ENCODE measurements at regions not wholly inside any gene's neighbourhood (a gene's known extent, or its start where the extent isn't known, plus 50 kb on each side); places are given as distances from the start of the nearest gene placed in this dataset.

DNA sequence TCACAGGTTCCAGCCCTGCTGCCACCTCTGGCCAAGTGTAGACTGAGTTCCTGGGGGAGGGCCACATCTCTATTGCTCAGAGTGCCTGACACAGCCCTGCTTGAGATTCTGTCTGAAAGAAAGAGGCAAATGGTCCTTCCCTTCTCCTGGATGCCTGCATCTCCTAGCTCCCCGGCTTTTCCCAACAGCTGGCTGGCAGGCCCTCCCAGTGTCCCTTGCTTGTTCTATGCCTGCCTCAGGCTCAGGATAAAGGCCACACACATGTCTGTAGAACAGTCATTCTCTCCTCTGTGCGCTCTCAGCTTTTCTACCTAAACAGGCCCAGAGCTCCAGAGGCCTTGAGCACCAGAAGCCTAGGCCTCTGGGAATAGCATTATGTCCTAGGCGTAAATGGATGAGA lies 343.4 kb upstream of the USP24 start:
- DNase-seq (ENCODE audit: low spot score) (no peak), ATAC-seq (no peak)
- Mint-ChIP-seq H3K27ac (no peak overlapping the region), H3K9me3 (peaks cover 4% of the 10 kb centered on the region), H3K4me3 (no peak overlapping the region), H3K36me3 (no peaks in the 10 kb centered on the region; the same call in 1 of the 2 replicates), H3K4me1 (peaks cover 12% of the 10 kb centered on the region), H3K27me3 (ENCODE audit: low read depth) (no peaks in the 10 kb centered on the region)
- ChIA-PET CTCF (no interaction called here), POLR2A (no interaction called here)
- TF ChIP-seq, protein P1, sequence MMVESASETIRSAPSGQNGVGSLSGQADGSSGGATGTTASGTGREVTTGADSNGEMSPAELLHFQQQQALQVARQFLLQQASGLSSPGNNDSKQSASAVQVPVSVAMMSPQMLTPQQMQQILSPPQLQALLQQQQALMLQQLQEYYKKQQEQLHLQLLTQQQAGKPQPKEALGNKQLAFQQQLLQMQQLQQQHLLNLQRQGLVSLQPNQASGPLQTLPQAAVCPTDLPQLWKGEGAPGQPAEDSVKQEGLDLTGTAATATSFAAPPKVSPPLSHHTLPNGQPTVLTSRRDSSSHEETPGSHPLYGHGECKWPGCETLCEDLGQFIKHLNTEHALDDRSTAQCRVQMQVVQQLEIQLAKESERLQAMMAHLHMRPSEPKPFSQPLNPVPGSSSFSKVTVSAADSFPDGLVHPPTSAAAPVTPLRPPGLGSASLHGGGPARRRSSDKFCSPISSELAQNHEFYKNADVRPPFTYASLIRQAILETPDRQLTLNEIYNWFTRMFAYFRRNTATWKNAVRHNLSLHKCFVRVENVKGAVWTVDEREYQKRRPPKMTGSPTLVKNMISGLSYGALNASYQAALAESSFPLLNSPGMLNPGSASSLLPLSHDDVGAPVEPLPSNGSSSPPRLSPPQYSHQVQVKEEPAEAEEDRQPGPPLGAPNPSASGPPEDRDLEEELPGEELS (CRISPR knock-in tag; IDR thresholded peaks at IDR 0.05), result no peak
- TF ChIP-seq, protein P2, sequence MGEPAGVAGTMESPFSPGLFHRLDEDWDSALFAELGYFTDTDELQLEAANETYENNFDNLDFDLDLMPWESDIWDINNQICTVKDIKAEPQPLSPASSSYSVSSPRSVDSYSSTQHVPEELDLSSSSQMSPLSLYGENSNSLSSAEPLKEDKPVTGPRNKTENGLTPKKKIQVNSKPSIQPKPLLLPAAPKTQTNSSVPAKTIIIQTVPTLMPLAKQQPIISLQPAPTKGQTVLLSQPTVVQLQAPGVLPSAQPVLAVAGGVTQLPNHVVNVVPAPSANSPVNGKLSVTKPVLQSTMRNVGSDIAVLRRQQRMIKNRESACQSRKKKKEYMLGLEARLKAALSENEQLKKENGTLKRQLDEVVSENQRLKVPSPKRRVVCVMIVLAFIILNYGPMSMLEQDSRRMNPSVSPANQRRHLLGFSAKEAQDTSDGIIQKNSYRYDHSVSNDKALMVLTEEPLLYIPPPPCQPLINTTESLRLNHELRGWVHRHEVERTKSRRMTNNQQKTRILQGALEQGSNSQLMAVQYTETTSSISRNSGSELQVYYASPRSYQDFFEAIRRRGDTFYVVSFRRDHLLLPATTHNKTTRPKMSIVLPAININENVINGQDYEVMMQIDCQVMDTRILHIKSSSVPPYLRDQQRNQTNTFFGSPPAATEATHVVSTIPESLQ (CRISPR knock-in tag; IDR thresholded peaks at IDR 0.05), result no peak
- TF ChIP-seq ZNF396 (CRISPR knock-in tag; IDR thresholded peaks at IDR 0.05; ENCODE audit: borderline replicate concordance), result no peak
- TF ChIP-seq TP53 (CRISPR knock-in tag; IDR thresholded peaks at IDR 0.05), result no peak
- TF ChIP-seq, protein P3, sequence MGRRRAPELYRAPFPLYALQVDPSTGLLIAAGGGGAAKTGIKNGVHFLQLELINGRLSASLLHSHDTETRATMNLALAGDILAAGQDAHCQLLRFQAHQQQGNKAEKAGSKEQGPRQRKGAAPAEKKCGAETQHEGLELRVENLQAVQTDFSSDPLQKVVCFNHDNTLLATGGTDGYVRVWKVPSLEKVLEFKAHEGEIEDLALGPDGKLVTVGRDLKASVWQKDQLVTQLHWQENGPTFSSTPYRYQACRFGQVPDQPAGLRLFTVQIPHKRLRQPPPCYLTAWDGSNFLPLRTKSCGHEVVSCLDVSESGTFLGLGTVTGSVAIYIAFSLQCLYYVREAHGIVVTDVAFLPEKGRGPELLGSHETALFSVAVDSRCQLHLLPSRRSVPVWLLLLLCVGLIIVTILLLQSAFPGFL (CRISPR knock-in tag; IDR thresholded peaks at IDR 0.05; ENCODE audit: borderline replicate concordance), result no peak
- TF ChIP-seq, protein P4, sequence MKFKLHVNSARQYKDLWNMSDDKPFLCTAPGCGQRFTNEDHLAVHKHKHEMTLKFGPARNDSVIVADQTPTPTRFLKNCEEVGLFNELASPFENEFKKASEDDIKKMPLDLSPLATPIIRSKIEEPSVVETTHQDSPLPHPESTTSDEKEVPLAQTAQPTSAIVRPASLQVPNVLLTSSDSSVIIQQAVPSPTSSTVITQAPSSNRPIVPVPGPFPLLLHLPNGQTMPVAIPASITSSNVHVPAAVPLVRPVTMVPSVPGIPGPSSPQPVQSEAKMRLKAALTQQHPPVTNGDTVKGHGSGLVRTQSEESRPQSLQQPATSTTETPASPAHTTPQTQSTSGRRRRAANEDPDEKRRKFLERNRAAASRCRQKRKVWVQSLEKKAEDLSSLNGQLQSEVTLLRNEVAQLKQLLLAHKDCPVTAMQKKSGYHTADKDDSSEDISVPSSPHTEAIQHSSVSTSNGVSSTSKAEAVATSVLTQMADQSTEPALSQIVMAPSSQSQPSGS (CRISPR knock-in tag; IDR thresholded peaks at IDR 0.05; ENCODE audit: borderline replicate concordance, low read depth), result no peak
- TF ChIP-seq, protein P5, sequence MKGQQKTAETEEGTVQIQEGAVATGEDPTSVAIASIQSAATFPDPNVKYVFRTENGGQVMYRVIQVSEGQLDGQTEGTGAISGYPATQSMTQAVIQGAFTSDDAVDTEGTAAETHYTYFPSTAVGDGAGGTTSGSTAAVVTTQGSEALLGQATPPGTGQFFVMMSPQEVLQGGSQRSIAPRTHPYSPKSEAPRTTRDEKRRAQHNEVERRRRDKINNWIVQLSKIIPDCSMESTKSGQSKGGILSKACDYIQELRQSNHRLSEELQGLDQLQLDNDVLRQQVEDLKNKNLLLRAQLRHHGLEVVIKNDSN (CRISPR knock-in tag; IDR thresholded peaks at IDR 0.05), result no peak
- no peak for TF ChIP-seq SOX15 (CRISPR knock-in tag; IDR thresholded peaks at IDR 0.05)
- no peak for TF ChIP-seq JAZF1 (CRISPR knock-in tag; IDR thresholded peaks at IDR 0.05)
- TF ChIP-seq, protein P6, sequence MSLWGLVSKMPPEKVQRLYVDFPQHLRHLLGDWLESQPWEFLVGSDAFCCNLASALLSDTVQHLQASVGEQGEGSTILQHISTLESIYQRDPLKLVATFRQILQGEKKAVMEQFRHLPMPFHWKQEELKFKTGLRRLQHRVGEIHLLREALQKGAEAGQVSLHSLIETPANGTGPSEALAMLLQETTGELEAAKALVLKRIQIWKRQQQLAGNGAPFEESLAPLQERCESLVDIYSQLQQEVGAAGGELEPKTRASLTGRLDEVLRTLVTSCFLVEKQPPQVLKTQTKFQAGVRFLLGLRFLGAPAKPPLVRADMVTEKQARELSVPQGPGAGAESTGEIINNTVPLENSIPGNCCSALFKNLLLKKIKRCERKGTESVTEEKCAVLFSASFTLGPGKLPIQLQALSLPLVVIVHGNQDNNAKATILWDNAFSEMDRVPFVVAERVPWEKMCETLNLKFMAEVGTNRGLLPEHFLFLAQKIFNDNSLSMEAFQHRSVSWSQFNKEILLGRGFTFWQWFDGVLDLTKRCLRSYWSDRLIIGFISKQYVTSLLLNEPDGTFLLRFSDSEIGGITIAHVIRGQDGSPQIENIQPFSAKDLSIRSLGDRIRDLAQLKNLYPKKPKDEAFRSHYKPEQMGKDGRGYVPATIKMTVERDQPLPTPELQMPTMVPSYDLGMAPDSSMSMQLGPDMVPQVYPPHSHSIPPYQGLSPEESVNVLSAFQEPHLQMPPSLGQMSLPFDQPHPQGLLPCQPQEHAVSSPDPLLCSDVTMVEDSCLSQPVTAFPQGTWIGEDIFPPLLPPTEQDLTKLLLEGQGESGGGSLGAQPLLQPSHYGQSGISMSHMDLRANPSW (CRISPR knock-in tag; conservative IDR thresholded peaks at IDR 0.05; ENCODE audit: low read depth), result no peak
- TF ChIP-seq, protein P7, sequence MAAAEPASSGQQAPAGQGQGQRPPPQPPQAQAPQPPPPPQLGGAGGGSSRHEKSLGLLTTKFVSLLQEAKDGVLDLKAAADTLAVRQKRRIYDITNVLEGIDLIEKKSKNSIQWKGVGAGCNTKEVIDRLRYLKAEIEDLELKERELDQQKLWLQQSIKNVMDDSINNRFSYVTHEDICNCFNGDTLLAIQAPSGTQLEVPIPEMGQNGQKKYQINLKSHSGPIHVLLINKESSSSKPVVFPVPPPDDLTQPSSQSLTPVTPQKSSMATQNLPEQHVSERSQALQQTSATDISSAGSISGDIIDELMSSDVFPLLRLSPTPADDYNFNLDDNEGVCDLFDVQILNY (CRISPR knock-in tag; IDR thresholded peaks at IDR 0.05), result no peak
- no peak for TF ChIP-seq PRRX2 (CRISPR knock-in tag; IDR thresholded peaks at IDR 0.05)
- TF ChIP-seq, protein P8, sequence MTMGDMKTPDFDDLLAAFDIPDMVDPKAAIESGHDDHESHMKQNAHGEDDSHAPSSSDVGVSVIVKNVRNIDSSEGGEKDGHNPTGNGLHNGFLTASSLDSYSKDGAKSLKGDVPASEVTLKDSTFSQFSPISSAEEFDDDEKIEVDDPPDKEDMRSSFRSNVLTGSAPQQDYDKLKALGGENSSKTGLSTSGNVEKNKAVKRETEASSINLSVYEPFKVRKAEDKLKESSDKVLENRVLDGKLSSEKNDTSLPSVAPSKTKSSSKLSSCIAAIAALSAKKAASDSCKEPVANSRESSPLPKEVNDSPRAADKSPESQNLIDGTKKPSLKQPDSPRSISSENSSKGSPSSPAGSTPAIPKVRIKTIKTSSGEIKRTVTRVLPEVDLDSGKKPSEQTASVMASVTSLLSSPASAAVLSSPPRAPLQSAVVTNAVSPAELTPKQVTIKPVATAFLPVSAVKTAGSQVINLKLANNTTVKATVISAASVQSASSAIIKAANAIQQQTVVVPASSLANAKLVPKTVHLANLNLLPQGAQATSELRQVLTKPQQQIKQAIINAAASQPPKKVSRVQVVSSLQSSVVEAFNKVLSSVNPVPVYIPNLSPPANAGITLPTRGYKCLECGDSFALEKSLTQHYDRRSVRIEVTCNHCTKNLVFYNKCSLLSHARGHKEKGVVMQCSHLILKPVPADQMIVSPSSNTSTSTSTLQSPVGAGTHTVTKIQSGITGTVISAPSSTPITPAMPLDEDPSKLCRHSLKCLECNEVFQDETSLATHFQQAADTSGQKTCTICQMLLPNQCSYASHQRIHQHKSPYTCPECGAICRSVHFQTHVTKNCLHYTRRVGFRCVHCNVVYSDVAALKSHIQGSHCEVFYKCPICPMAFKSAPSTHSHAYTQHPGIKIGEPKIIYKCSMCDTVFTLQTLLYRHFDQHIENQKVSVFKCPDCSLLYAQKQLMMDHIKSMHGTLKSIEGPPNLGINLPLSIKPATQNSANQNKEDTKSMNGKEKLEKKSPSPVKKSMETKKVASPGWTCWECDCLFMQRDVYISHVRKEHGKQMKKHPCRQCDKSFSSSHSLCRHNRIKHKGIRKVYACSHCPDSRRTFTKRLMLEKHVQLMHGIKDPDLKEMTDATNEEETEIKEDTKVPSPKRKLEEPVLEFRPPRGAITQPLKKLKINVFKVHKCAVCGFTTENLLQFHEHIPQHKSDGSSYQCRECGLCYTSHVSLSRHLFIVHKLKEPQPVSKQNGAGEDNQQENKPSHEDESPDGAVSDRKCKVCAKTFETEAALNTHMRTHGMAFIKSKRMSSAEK (CRISPR knock-in tag; IDR thresholded peaks at IDR 0.05; ENCODE audit: borderline replicate concordance), result no peak
- TF ChIP-seq HMGA2 (CRISPR knock-in tag; IDR thresholded peaks at IDR 0.05), result no peak
- TF ChIP-seq ZNF317 (CRISPR knock-in tag; IDR thresholded peaks at IDR 0.05; ENCODE audit: borderline replicate concordance, low read depth), result no peak
- TF ChIP-seq IRF2 (CRISPR knock-in tag; IDR thresholded peaks at IDR 0.05; ENCODE audit: borderline replicate concordance, low read depth), result no peak
- TF ChIP-seq ATF1 (CRISPR knock-in tag; IDR thresholded peaks at IDR 0.05), result no peak
- TF ChIP-seq ZNF232 (CRISPR knock-in tag; IDR thresholded peaks at IDR 0.05), result no peak
